Ecto neural progenitor cell (in vitro differentiated cells): ENCODE measurements at regions not wholly inside any gene's neighbourhood (a gene's known extent, or its start where the extent isn't known, plus 50 kb on each side); places are given as distances from the start of the nearest gene placed in this dataset.

Source experiments
- DNase-seq: peaks from one replicate; pipeline ENCODE4 v3.0.0-alpha.2; 2018; ENCODE audit warnings: low spot score

DNA sequence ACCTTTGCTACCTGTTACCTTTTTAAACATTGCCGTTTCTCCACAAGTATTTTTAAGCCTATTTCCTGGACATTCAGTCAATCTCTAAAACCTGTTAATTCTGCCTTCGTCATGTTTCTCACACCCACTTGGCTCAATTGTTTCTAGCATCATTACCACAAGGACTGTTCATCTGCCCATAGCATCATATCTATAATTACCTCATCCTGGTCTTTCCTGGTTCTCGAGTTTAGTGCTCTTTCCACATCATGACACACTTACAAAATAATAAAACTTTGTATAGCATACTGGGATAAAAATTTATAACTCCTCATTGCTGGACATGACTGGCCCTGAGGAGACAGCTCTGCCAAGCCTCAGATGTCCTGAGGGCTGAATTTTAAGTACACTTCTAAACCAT, 104.8 kb downstream of the CYB561 start:
- DNase-seq = no peak

DNA sequence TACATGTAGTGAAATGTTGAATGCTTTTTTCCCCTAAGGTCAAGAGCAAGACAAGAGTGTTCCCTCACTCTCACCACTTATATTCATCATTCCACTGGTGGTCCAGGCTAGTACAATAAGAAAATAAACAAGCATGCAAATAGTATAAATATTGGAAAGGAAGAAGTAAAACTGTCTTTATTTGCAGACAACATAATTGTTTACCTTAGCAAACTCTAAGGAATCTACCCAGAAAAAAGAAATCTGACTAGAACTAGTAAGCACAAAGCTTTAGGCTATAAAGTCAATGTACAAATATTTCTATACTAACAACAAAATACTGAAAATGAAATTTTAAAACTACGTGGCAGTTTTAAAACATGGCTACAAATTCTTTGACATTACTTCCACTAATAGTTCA, 101.7 kb downstream of the CYB561 start:
- no peak for DNase-seq

- no peak for DNase-seq
Observed at GRCh38 chr17:63345611-63346010, 100.5 kb downstream of the CYB561 start.

- no peak for DNase-seq
Observed at GRCh38 chr17:63347475-63347874, 98.6 kb downstream of the CYB561 start.

- no peak for DNase-seq
Observed at GRCh38 chr17:63349478-63350000, 96.6 kb downstream of the CYB561 start.

DNA sequence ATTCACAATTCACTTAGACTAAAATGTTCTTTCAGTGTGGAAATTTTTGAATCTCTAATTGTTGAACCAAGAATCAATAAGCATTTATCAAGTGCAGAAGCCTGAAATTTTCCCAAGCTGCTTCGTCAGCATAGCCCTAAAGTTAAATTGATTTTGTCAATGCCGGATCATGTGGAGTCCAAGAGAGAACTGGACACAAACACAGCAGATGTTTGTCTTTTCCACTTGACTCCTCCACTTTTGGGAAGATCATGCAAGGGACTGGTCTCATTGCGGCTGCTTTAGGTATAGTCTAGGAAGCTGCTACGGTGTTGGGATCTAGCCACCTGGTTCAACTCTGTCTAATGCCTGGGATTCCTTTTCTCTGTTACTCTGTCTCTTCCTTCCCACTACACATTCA, 95.7 kb downstream of the CYB561 start:
- DNase-seq = no peak

GRCh38 chr17:63354256-63354655, 91.8 kb downstream of the CYB561 start:
- DNase-seq = no peak

DNA sequence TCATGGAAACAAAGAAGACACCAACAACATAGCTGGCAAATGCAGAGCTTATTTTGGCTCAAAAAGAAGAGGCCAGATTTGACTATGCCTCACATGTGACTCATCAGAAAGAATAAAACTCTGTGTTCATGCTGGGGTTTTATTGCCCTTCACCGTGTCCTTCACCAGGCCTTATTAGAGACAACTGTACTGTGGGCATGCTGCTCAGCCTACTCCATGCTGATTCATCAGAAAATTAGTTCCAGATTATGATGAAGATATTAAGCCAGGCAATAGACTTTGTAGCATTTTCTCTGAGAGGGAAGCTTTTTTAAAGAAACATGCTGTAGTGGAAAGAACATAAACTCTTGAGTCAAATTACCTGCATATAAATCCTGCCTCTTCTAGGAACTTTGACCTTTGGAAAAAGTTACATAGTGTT, 89.8 kb downstream of the CYB561 start:
- DNase-seq = no peak

DNA sequence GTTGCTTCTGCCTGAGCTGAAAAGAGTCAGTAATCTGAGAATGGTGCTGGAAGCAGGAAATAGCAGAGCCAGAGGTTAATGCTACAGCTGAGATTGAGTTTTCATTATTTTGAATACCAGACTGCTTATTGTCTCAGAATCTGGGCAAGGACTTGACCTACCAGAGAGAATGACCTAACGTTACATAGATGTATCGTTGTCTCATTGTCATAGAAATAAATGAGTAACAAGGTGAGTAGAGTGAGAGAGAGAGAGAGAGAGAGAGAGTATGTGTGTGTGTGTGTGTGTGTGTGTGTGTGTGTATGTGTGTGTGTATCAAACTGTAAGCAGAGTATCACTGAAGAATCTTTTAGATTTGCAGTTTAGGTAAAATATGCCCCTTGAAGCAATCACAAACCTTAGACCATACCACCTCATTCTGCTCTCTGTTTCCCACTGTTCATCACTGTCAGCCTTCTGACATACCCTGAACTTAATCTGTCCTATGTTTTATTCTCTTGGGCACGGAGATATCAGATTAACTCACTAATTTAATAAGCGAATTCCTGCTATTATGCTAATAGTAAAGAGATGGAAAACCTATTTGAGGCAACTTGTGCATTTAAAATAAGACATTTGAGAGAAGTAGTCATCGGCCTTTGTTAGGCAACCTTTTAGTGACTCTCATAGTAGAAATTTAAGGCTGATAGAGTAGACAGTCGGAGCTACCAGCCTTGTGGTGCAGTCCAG, 87.8 kb downstream of the CYB561 start:
- DNase-seq = no peak

- DNase-seq = no peak
Observed at GRCh38 chr17:63358956-63359355, 87.2 kb downstream of the CYB561 start.

DNA sequence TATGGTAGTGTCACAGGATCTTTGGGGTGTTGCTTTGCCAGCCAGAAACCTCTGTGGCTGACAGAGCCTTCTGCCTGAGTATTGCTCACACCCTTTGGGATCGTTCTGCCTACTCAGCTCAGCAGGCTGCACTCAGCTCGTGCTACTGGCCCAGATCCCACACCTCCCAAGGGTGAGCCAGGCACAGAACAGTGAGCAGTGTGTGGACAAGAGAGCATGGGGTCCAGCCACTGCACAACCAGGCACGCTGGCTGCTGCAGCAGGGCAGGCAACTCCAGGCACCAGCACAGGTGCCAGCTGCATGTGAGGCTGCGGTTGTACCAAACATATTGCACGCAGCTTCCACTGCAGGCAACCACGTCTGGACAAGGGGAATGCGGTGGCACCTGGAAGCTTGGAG, 84.9 kb downstream of the CYB561 start:
- no peak for DNase-seq

DNA sequence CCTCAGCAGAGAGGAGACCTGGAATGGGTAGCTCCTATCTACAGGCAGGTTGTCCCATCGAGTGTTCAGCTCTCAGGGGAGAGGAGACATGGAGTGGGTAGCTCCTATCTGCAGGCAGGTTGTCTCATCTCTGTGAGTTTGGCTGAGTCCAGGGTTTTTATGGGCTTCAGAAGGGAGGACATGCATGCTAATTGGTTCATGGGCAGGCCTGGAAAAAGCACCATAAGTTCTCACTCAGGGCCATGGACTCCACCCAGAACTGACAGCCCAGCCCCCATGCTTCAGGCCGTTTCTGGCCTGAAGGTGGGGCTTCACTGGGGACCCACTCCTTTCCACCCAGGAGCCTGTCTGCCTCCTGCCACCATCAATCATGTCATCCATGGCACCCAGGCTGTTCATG, 84.0 kb downstream of the CYB561 start:
- no peak for DNase-seq

DNA sequence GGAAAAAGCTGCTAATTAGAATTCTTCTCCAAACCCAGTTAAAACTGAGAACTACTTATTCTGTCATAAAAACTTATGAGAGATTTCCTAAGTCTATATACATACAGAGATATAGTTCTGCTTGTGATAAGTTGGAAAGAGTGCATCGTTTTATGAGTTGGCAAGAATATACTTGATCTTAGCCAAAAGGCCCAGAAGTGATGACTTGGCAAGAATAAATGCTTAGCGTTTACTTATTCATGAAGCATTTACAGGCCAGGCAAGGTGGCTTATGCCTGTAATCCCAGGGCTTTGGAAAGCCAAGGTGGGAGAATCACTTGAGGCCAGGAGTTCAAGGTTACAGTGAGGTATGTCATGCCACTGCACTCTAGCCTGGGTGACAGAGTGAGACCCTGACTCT, 81.7 kb downstream of the CYB561 start:
- DNase-seq = no peak

DNA sequence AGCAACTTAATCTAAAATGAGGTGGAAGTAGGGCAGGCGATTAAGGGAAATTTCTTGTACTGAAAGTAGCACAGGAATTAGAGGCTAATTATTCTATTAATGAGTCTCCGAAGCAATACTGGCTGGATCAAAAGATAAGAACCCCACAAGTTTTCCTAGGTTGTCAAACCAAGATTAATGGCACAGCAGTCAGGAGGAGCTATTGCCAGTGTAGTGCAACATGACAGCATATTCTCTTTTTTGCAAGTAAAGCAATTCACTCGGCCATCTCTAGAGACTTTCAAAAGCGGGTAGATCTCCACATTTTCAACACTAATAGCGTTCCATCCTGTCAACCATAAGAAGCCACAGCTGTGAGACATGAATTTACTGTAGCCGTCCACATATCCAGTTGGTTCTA, 81.2 kb downstream of the CYB561 start:
- DNase-seq = no peak

- no peak for DNase-seq
Observed at GRCh38 chr17:63365366-63366240, 80.5 kb downstream of the CYB561 start.

DNA sequence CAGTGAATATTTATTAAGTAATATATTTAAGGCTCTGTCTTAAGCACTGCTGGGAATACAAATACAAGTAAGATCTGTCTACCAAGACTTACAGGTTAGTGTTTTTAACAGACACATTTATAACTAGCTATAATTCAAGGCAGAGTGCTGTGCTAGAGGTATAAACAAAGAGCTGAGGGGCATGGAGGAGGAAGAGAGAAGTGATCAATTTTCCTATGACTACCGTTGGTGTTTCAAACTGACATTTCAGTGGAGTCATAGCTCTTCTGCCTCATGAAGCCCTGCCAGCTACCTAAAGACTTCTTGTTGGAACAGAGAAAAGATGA, 79.9 kb downstream of the CYB561 start:
- no peak for DNase-seq

- no peak for DNase-seq
Observed at GRCh38 chr17:63369233-63369632, 76.9 kb downstream of the CYB561 start.

DNA sequence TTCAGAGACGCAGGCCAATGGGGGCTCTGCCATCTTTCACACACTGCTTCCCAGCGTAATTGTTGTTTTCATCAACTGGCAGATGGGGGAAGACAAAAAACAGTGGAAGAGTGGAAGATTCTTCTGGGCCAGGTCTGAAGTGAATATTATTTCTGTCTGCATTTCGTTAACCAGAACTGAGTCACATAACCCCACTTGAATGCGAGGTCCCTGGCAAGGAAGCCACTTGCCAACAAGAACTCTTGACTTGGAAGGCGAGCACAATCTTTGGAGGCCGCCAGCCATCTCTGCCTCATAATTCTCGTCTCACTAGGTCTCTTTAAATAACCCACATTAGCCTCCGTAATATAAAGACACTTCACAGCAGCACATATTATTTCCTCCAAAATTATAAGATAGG, 75.4 kb downstream of the CYB561 start:
- DNase-seq = no peak

- DNase-seq = no peak
Observed at GRCh38 chr17:63376949-63377348, 69.2 kb downstream of the CYB561 start.

DNA sequence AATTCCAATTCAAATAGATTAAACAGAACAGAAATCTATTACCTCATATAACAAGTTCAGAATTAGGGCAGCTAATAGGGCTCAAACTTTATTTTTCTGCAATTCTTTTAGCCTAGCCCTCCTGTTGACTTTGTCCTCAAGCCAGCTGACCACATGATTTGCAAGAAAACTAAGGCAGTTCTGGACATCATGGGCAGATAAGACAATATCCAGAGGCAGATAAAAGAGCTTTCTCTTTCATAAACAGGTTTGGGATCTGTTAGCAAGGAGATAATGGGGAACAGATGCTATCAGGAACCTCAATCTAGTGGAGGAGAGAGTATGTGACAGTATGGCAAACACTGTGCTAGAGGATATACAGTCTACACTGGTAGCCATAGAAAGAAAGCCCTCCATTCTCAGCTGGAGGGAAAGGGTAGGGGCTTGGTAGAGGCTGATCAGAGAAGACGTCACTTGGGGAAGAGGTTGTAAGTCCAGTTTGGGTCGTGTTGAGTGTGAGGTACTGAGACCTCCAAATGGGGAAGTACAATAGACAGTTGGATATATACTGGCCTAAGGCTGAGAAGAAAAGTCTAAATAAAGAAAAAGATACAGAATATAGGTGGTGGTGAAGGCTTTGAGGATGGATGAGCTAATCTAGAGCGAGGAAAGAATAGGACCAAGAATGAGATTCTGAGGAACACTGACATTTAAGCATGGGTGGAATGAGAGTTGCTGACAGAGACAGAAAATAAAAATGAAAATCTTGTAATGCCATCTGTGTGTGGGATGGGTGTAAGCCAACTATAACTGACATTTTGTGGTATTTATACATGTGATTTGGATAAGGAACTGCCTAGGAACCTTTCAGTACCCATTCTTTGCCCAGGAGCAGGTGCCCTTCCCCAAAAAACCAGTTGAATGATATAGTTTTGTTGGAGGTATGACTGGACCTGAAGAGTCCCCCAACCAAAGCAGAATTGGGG, 67.4 kb downstream of the CYB561 start:
- DNase-seq = no peak

DNA sequence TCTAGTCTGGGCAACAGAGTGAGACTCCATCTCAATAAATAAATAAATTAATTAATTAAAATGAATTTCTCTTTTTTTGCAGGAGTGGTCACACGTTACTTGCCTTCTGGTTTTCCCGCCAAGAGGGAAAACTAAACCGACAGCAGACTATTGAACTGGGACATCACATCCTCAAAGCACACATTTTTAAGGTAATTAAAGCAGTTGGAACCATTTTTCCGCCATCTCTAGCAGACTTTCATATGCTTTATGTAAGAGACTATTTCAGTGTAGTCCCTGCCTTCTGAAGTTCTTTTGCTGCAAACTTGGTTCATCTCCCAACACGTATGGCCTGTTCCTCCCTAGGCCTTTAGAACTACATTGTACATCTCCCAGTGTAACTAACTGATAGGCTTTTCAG, 66.5 kb downstream of the CYB561 start:
- DNase-seq = no peak

GRCh38 chr17:63381101-63381729, 64.9 kb downstream of the CYB561 start:
- DNase-seq = no peak
